GM08714 (cell line): ENCODE measurements at regions not wholly inside any gene's neighbourhood (a gene's known extent, or its start where the extent isn't known, plus 50 kb on each side); places are given as distances from the start of the nearest gene placed in this dataset.
"Not testable (repeated sequence)": the region's sequence is repeated elsewhere in the genome, so short reads cannot be mapped to it uniquely, and the experiment has no call there.

Source experiments
- H3K4me3 ChIP-seq: fragments of 200-500 bp; sonication (Bioruptor generic); 2 replicates; pipeline ENCODE4 v1.5.1; 2014; ENCODE audit warnings: mild to moderate bottlenecking, low read length, inconsistent platforms
- ZNF274 ChIP-seq: IDR thresholded peaks from 2 replicates; pipeline ENCODE4 v1.6.1; 2012; ENCODE audit warnings: mild to moderate bottlenecking, low read depth, low read length

- no peak overlapping the region for H3K4me3 ChIP-seq
- no peak for TF ChIP-seq ZNF274
Observed at GRCh38 chr12:46617167-46617566, 208.6 kb downstream of the SLC38A4 start.

- no peak overlapping the region for H3K4me3 ChIP-seq
- no peak for TF ChIP-seq ZNF274
Observed at GRCh38 chr12:46610754-46611153, 215.0 kb downstream of the SLC38A4 start.

DNA sequence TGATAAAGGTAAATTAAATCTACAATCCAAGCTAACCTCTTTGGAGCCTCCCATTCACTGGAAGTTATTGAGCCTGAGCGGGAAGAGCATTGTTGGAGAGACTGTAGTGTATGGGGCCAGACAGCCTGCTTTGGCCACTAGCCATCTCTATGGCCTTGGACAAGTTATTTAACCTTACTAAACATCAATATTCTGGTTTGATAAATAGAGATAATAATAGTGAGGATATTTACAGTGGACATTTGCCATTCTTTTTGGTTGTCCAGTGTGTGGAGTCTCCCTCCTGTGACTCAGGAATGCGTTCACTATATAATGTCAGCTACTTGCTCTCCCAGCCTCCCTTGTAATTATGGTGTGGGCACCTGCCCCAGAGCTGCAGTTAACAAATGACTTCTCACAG is 216.1 kb downstream of the SLC38A4 start:
- no peak overlapping the region for H3K4me3 ChIP-seq
- TF ChIP-seq ZNF274: no peak

DNA sequence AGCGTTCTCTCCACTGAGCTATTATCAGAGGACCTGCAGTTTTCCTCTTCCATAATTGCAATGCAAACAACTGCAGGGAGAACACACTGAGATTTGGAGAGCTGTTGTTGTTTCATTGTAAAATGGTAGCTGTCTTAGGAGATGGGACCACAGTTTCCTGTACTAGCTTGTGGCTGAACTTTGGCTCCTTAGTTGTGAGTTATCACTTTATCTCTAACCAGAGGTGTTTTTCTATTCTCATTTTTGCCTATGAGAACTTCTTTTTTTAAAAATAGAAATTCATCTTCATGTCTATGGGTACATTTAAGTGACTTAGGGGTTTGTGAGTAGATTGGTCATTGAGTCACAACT is 216.5 kb downstream of the SLC38A4 start:
- no peak for TF ChIP-seq ZNF274
- H3K4me3 ChIP-seq: no peak overlapping the region

DNA sequence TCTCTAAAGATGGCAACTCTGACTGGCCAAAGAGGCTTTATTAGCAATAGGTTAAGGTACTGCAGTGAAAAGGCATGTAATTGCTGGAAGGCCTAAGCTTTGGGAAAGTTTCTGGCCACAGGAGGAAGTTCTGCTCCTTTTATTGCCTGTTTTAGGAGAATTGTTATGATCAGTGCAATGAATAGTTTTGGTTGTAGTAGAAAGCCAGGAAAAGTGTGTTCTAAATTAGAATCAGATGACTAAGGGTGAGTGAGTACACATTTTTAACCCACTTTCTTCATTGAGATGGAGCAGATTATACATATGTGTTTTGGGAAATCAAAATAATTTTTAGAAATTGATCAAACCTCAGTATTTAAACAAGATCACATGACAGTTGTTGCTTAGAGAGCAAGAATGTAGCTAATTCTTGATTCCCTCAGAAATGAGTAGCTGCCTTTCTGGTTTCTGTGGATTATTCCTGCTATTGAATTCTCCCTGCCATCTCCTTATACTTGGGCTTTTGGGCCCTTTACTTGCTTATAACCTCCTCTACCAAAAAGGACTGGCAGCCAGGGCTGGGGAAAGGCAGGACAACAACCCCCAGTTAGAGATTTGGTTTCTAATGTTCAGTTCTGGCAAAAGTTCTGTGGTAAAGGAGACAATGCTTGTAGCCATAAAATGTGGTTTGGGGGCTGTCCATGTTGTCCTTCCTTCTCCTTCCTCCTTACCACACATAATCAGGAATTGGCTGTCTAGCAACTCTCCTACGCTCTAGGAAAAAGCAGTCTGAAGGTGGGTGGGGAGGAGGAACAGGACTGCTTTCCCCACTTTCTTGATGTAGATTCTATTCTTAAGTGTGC is 217.1 kb downstream of the SLC38A4 start:
- no peak overlapping the region for H3K4me3 ChIP-seq

GRCh38 chr12:46604684-46605083 is 221.1 kb downstream of the SLC38A4 start:
- H3K4me3 ChIP-seq: no peak overlapping the region
- no peak for TF ChIP-seq ZNF274

More for the DNA sequence above, 217.1 kb downstream of the SLC38A4 start:
- no peak for TF ChIP-seq ZNF274

DNA sequence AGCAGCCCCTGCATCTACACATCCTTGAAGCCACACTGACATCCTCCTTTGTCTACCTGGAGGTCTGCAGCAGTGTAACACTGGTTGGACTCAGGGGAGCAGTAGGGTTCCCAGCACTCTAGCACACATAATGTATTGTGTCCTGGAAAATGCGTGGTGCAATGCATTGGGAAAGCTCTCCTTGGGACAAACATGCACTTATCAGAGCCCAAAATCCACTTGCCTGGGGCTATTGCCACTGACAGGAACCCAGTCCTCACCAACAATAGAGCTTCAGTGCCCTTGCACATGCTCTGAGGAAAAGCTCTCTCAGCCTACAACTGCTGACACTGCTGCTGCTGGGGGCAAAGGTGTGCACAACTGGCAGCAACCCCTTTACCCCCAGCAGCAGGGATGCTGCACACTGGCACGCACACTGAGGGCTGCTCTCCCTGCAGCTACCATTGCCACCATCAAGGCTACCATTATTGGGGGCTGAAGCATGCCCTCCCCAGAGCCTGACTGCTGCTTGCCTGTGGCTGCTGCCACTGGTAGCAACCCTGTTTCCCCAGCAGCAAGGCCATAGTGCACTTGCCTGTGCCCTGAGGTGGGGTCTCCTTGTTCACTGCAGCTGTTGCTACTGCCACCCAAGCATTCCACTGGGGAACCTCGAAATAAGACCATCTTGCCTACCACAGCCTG is 221.9 kb downstream of the SLC38A4 start:
- no peak overlapping the region for H3K4me3 ChIP-seq
- TF ChIP-seq ZNF274: no peak

- H3K4me3 ChIP-seq: no peak overlapping the region
- no peak for TF ChIP-seq ZNF274
Observed at GRCh38 chr12:46602474-46602873, 223.3 kb downstream of the SLC38A4 start.

- TF ChIP-seq ZNF274: no peak
- no peak overlapping the region for H3K4me3 ChIP-seq
Observed at GRCh38 chr12:46590991-46591703, 218.6 kb upstream of the SLC38A2 start.

- TF ChIP-seq ZNF274: no peak
- no peak overlapping the region for H3K4me3 ChIP-seq
Observed at GRCh38 chr12:46585854-46586621, 213.5 kb upstream of the SLC38A2 start.

DNA sequence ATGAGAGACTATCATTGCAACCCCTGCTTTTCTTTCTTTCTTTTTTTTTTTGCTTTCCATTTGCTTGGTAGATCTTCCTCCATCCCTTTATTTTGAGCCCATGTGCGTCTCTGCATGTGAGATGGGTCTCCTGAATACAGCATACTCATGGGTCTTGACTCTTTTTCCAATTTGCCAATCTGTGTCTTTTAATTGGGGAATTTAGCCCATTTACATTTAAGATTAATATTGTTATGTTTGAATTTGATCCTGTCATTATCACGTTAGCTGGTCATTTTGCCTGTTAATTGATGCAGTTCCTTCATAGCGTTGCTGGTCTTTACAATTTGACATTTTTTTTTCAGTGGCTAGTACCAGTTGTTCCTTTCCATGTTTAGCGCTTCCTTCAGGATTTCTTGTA is 211.5 kb upstream of the SLC38A2 start:
- not testable (repeated sequence) for H3K4me3 ChIP-seq

GRCh38 chr12:46581990-46582389 is 209.4 kb upstream of the SLC38A2 start:
- H3K4me3 ChIP-seq: not testable (repeated sequence)

GRCh38 chr12:46580445-46580844 is 207.9 kb upstream of the SLC38A2 start:
- no peak overlapping the region for H3K4me3 ChIP-seq
- TF ChIP-seq ZNF274: no peak

DNA sequence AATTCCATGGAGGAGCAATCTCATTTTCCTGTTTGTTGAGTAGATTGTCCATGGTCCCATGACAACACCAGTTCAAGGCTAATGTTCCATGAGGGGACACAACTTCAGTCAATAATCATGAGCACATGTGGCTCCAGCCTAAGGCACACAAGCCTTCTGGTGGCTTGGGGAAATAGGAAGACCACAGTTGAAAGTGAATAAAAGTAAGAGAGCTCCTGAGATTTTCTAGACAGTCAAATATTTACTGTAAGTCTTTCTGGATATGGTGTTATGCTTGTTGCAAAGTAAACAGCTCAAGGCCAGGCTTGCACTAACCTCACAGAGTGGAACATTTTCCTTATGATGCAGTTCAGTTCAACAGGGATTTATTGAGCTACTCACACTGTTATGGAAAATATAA is 206.9 kb upstream of the SLC38A2 start:
- H3K4me3 ChIP-seq: no peak overlapping the region
- no peak for TF ChIP-seq ZNF274
